ENCODE measurements at regions not wholly inside any gene's neighbourhood (a gene's known extent, or its start where the extent isn't known, plus 50 kb on each side); places are given as distances from the start of the nearest gene placed in this dataset.

- TF ChIP-seq CTCF (conservative IDR thresholded peaks at IDR 0.05; ENCODE audit: low read depth, low read length): no peak
- H3K4me3 ChIP-seq (ENCODE audit: low read length): no peak overlapping the region
- no peak for DNase-seq (ENCODE audit: low read depth)
Measured at GRCh38 chr1:232239522-232239921, 390.4 kb downstream of the SIPA1L2 start.

GRCh38 chr1:232238009-232238408 is 391.9 kb downstream of the SIPA1L2 start:
- no peak for TF ChIP-seq CTCF (conservative IDR thresholded peaks at IDR 0.05; ENCODE audit: low read depth, low read length)

GRCh38 chr1:232227306-232227705 is 402.6 kb downstream of the SIPA1L2 start:
- TF ChIP-seq CTCF (conservative IDR thresholded peaks at IDR 0.05; ENCODE audit: low read depth, low read length): no peak
- no peak overlapping the region for H3K4me3 ChIP-seq (ENCODE audit: low read length)
- no peak for DNase-seq (ENCODE audit: low read depth)

More at GRCh38 chr1:232238009-232238408, 391.9 kb downstream of the SIPA1L2 start:
- DNase-seq (ENCODE audit: low read depth): no peak
- no peak overlapping the region for H3K4me3 ChIP-seq (ENCODE audit: low read length)

- DNase-seq (ENCODE audit: low read depth): peak; percentile 1
- no peak overlapping the region for H3K4me3 ChIP-seq (ENCODE audit: low read length)
- no peak for TF ChIP-seq CTCF (conservative IDR thresholded peaks at IDR 0.05; ENCODE audit: low read depth, low read length)
Measured at GRCh38 chr1:232226197-232226712, 403.7 kb downstream of the SIPA1L2 start.

- no peak for TF ChIP-seq CTCF (conservative IDR thresholded peaks at IDR 0.05; ENCODE audit: low read depth, low read length)
- DNase-seq (ENCODE audit: low read depth): no peak
- no peak overlapping the region for H3K4me3 ChIP-seq (ENCODE audit: low read length)
Measured at GRCh38 chr1:232225336-232226131, 404.4 kb downstream of the SIPA1L2 start.

GRCh38 chr1:232223887-232224286 is 406.0 kb downstream of the SIPA1L2 start:
- DNase-seq (ENCODE audit: low read depth): no peak
- H3K4me3 ChIP-seq (ENCODE audit: low read length): no peak overlapping the region
- TF ChIP-seq CTCF (conservative IDR thresholded peaks at IDR 0.05; ENCODE audit: low read depth, low read length): no peak

- DNase-seq (ENCODE audit: low read depth): no peak
- TF ChIP-seq CTCF (conservative IDR thresholded peaks at IDR 0.05; ENCODE audit: low read depth, low read length): no peak
- no peak overlapping the region for H3K4me3 ChIP-seq (ENCODE audit: low read length)
Measured at GRCh38 chr1:232223183-232223708, 406.7 kb downstream of the SIPA1L2 start.

Data from retinal pigment epithelial cell (primary cell).